ENCODE measurements at regions not wholly inside any gene's neighbourhood (a gene's known extent, or its start where the extent isn't known, plus 50 kb on each side); places are given as distances from the start of the nearest gene placed in this dataset.

- Histone ChIP-seq H3K36me3 (ENCODE audit: control insufficient read depth, insufficient read depth, low read length) (no peaks in the 10 kb centered on the region), H3K27me3 (replicated peaks; ENCODE audit: control insufficient read depth, insufficient read depth, low read length) (no peaks in the 10 kb centered on the region), H3K4me3 (replicated peaks; ENCODE audit: low read depth, low read length) (no peak overlapping the region)
- TF ChIP-seq, protein P1, sequence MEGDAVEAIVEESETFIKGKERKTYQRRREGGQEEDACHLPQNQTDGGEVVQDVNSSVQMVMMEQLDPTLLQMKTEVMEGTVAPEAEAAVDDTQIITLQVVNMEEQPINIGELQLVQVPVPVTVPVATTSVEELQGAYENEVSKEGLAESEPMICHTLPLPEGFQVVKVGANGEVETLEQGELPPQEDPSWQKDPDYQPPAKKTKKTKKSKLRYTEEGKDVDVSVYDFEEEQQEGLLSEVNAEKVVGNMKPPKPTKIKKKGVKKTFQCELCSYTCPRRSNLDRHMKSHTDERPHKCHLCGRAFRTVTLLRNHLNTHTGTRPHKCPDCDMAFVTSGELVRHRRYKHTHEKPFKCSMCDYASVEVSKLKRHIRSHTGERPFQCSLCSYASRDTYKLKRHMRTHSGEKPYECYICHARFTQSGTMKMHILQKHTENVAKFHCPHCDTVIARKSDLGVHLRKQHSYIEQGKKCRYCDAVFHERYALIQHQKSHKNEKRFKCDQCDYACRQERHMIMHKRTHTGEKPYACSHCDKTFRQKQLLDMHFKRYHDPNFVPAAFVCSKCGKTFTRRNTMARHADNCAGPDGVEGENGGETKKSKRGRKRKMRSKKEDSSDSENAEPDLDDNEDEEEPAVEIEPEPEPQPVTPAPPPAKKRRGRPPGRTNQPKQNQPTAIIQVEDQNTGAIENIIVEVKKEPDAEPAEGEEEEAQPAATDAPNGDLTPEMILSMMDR (IDR thresholded peaks at IDR 0.05; ENCODE audit: insufficient read depth, low read length, poor library complexity, severe bottlenecking), result no peak
- DNase-seq (ENCODE audit: extremely low read depth, insufficient read length), result no peak
These were observed 50.9 kb upstream of the KIF16B start for GRCh38 chr20:16624106-16624505.

Data from GM06990 (cell line).